GM19455 (cell line): ENCODE measurements at regions not wholly inside any gene's neighbourhood (a gene's known extent, or its start where the extent isn't known, plus 50 kb on each side); places are given as distances from the start of the nearest gene placed in this dataset.

Source experiments
- ATAC-seq: cut with Tn5 transposase; IDR thresholded peaks from one replicate; pipeline ENCODE4 v1.9.1; 2021; ENCODE audit not compliant: unreplicated experiment

DNA sequence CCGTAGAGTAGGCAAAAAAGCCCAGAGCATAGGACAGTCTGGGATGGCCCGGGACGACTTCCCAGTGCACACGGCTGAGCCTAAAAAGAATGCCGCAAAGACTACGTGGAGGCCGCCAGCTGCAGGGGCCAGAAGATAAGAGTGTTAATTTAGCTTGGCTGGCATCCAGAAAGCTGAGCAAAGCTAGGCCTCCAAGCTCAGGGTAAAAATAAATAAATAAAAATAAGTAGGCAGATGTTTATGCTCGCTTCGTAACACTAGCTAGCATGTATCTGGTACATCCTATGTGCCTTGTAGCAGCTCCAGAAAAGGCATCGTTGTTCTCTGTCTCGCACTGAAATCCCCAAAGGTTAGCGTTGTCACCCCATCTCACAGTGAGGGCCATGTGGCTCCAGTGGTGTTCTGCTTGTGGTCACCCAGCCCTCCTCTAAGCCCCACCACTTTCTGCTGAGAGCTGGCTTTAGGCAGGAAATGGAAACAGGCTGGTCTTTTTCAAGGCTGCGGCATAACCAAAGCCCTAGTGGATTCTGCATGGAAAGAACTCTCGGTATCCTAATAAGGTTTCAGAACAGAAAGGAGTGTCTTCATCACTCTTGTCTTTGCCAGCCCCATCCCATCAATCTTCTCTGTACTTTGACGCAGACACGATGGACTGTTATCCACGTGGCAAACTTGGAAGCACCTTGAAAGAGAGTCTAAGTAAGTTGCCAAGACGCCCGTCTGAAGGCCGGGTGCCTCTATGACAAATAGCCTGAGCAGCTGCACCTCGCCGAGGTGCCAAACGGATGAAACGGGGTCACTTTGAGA lies 58.1 kb upstream of the MEF2A start:
- ATAC-seq: peak; percentile 34

DNA sequence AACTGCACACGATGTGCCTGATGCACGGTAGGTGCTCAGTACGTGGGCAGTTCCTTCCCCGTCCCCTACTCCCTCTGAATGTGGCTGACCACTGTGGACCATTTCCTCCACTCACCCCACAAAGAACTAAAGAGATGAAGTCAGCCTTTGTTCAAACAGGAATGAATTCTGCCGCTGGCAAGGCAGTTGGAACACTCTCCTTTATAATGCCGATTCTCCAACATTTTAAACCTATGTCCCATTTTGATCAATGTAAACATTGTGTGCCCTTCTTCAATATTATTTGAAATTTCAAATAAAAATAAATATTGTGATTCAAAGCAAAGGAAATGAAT lies 57.5 kb upstream of the MEF2A start:
- no peak for ATAC-seq

DNA sequence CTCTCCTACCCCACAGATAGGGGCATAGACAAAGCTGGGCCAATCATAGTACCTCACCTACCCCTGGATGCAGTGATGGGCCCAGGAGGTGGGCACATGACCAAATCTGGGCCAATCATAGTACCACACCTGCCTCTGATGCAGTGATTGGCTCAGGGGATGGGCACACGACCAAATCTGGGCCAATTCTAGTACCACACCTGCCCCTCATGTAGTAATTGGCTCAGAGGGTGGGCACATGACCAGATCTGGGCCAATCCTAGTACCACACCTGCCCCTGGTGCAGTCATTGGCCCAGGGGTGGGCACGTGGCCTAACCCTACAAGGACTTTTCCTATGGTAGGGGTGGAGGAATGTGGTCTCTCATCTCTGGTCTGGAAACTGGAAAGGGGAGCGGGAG lies 56.9 kb upstream of the MEF2A start:
- no peak for ATAC-seq

DNA sequence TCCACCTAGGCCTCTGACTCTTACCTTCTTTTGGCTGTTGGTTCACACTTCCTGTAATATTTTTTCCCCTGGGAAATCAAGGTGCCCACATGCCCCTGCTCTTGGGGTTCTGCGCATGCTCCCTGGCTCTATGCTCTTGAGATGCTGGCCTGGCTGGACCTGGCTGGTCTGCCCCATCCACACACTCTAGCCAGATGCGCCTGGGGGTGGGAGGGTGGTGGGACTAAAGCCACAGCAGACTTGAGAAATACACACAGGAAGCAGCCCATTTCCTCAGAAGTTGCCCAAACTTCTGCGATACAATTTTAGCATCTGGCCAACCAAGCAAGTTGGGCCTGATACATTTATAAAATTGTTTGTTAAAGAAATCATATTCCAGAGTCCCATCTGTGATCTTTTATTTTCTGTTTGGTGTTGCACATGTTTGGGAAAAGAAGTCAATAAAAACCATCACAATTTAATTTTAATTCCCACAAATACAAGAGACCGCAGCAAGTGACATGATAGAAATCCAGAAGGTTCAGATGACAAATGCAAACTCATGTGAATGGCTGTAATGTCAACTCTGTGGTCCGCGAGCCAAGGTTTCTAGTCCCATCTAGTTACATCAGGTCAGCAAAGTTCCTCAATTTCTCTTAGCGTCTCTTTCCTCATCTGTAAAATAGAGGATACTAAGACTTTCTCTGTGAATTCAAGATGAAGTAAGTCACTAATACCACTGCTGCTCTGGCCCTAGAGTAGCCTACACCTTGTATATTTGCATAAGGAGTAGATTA lies 55.9 kb upstream of the MEF2A start:
- ATAC-seq: no peak

DNA sequence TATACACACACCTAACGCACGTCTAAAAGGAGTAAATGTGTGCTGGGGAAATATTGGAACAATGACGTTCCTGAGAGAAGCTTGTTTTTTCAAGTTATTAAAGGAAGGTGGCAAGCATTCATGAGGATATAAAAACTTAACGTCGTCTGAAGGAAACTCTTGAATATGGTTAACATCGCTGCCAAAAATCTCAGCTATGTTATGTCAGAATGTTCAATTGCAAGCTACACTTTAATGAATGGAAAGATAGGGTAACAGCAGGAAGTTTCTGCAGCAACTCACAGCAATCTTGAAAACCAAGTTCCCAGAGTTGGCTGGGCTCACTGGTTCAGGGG lies 54.3 kb upstream of the MEF2A start:
- no peak for ATAC-seq

DNA sequence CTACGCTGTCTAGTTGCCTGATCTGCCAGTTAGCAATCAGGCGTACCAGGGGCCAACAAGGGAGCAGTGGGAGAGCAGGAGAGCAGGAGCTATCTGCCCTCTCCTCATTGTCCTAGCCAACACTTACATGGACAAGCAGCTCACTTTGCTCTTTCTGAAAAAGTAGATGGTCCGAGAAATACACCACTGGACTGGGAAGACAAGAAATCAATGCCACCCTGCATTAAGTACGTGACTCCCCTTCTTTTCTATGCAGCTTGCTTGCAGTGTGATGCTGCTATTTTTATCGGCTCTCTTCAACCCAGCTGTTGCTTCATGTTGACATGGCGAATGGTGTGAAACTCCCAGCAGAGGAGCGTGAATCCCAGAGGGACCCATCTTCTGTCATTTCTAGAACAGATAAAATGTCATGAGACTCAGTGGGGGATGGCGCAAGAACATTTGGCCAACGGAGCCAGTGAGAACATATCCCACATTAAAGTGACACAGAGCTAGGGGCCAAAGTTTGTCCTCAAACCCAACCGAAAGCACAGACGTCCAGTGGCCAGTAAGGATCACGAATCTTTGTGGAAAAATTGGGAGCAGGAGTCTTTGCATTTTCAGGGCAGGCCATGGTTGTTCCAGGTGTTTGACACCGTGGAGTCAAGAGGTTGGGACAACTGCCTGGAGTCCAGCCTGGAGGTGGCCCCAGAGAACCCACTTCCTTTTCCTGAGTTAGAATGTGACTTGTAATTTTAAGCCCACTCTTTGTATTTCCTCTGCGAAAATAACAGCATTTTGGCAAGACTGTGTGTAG lies 53.7 kb upstream of the MEF2A start:
- peak; percentile 59 for ATAC-seq

DNA sequence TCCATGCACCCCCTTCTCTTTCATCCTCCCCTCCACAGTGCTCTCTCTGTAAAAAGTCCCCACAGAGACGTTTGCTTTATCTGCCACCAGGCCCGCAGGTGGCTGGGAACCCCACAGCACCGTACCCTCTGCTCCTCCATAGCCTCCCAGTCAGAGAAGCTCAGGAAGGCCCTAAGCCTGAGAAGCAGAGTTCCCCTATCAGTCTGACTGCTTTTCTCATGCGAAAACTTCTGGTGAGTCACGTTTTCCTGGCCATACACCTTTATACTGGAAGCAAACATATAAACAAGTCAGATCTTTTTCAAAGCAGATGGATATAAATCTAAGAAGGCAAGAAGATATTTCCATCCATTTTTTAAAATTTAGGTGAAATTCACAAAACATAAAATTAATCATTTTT lies 51.5 kb upstream of the MEF2A start:
- no peak for ATAC-seq
